B cell (primary cell): ENCODE measurements at regions not wholly inside any gene's neighbourhood (a gene's known extent, or its start where the extent isn't known, plus 50 kb on each side); places are given as distances from the start of the nearest gene placed in this dataset.

Experiments
- ATAC-seq: fragments of 200-7000 bp; cut with Tn5 transposase; one replicate; pipeline ENCODE4 v1.10.0; 2021; ENCODE audit warnings: low read depth, mild to moderate bottlenecking, moderate number of reproducible peaks, moderate library complexity
- CTCF ChIA-PET: fragments of 350-600 bp; sonication (Branson Sonifier 250); formaldehyde crosslinking; loops from one replicate; lab custom pipeline; 2021; ENCODE audit warnings: antibody characterized with exemption, inconsistent platforms; lab: Charles Lee
- POLR2A ChIA-PET: fragments of 350-600 bp; sonication (Branson Sonifier 250); formaldehyde crosslinking; loops from one replicate; lab custom pipeline; 2021; ENCODE audit warnings: antibody characterized with exemption; lab: Charles Lee
- DNase-seq: peaks from one replicate; pipeline ENCODE4 v3.0.0; 2013
- H2AFZ ChIP-seq: 2 replicates; pipeline ENCODE4 v1.6.1; 2012; ENCODE audit warnings: mild to moderate bottlenecking, low read depth, low read length; ENCODE audit not compliant: insufficient read depth, poor library complexity, severe bottlenecking
- H3K27ac ChIP-seq, 2 donors: 1 replicate in 1 of 2; 2 replicates in 1 of 2; pipeline ENCODE4 v1.5.1; 2012 to 2013; ENCODE audit warnings: low read length in 2 of 2, mild to moderate bottlenecking in 2 of 2, moderate library complexity in 1 of 2
- H3K27me3 ChIP-seq, 4 experiments: fragments of 200-600 bp in 1 of 4; sonication (generic) in 1 of 4; replicated peaks in 1 of 4; 1 replicate in 2 of 4; 2 replicates in 2 of 4; pipeline versions ENCODE4 v1.6.1 to v1.7.0; 2013 to 2016; ENCODE audit warnings: low read length in 3 of 4, mild to moderate bottlenecking in 2 of 4, mixed read lengths in 1 of 4, moderate library complexity in 1 of 4; ENCODE audit not compliant: insufficient read depth in 4 of 4, control insufficient read depth in 3 of 4; ENCODE audit errors: control extremely low read depth in 1 of 4
- H3K36me3 ChIP-seq, 2 experiments: replicated peaks in 1 of 2; 1 replicate in 1 of 2; 2 replicates in 1 of 2; pipeline versions ENCODE4 v1.6.1 to v1.7.1; 2013; ENCODE audit warnings: low read length in 1 of 2; ENCODE audit not compliant: insufficient read depth in 2 of 2, control insufficient read depth in 1 of 2; ENCODE audit errors: control extremely low read depth in 1 of 2, extremely low read depth in 1 of 2
- H3K4me1 ChIP-seq, 2 donors: fragments of 200-600 bp in 1 of 2; sonication (generic) in 1 of 2; 1 replicate in 1 of 2; 2 replicates in 1 of 2; pipeline versions ENCODE4 v1.5.1 to v1.6.1; 2013 to 2017; ENCODE audit warnings: low read length in 2 of 2; ENCODE audit not compliant: control insufficient read depth in 2 of 2, insufficient read depth in 2 of 2
- H3K4me2 ChIP-seq: replicated peaks from 2 replicates; pipeline ENCODE3; 2012; ENCODE audit warnings: mild to moderate bottlenecking, low read depth, low read length; ENCODE audit not compliant: poor library complexity, severe bottlenecking
- H3K4me3 ChIP-seq, 5 experiments: fragments of 200-600 bp in 1 of 5; sonication (generic) in 1 of 5; 1 replicate in 3 of 5; 2 replicates in 2 of 5; pipeline versions ENCODE4 v1.5.1 to v1.7.0; 2011 to 2016; ENCODE audit warnings: low read length in 4 of 5, mild to moderate bottlenecking in 4 of 5, low read depth in 2 of 5, control low read depth in 1 of 5, moderate library complexity in 1 of 5; ENCODE audit not compliant: insufficient read depth in 1 of 5; ENCODE audit errors: control extremely low read depth in 1 of 5, extremely low read depth in 1 of 5
- H3K79me2 ChIP-seq: fragments of 200-600 bp; sonication (generic); one replicate; pipeline ENCODE4 v1.6.0; 2016; ENCODE audit warnings: low read length; ENCODE audit not compliant: control insufficient read depth, insufficient read depth
- H3K9ac ChIP-seq: fragments of 200-600 bp; sonication (generic); 2 replicates; pipeline ENCODE4 v1.6.1; 2017; ENCODE audit warnings: mild to moderate bottlenecking, low read length, moderate library complexity
- H3K9me3 ChIP-seq, 3 donors: one replicate each; pipeline versions ENCODE4 v1.6.1 to v1.7.1; 2013; ENCODE audit warnings: low read length in 2 of 3; ENCODE audit not compliant: control insufficient read depth in 2 of 3, insufficient read depth in 1 of 3; ENCODE audit errors: control extremely low read depth in 1 of 3
- H4K20me1 ChIP-seq: 2 replicates; pipeline ENCODE4 v1.6.0; 2012; ENCODE audit warnings: mild to moderate bottlenecking, low read length; ENCODE audit not compliant: insufficient read depth, control insufficient read depth, poor library complexity, severe bottlenecking
- H3K27ac Mint-ChIP-seq: one replicate; pipeline ENCODE4 v1.8.0; 2021; ENCODE audit warnings: mixed read lengths
- H3K27me3 Mint-ChIP-seq: one replicate; pipeline ENCODE4 v1.8.0; 2021; ENCODE audit warnings: mixed read lengths
- H3K4me1 Mint-ChIP-seq: one replicate; pipeline ENCODE4 v1.8.0; 2021; ENCODE audit warnings: mixed read lengths
- H3K4me3 Mint-ChIP-seq: one replicate; pipeline ENCODE4 v1.8.0; 2021; ENCODE audit warnings: mixed read lengths
- H3K9me3 Mint-ChIP-seq: one replicate; pipeline ENCODE4 v1.8.0; 2022; ENCODE audit warnings: mixed read lengths; ENCODE audit not compliant: insufficient read depth
- CTCF ChIP-seq: fragments of 200-600 bp; IDR thresholded peaks from one replicate; pipeline ENCODE4 v1.8.0; 2022; ENCODE audit warnings: antibody characterized with exemption, mild to moderate bottlenecking
- EZH2 ChIP-seq: IDR thresholded peaks from 2 replicates; pipeline ENCODE4 v1.6.1; 2012; ENCODE audit warnings: borderline replicate concordance, low read depth, mild to moderate bottlenecking, moderate library complexity, low read length; ENCODE audit not compliant: insufficient read depth, poor library complexity, severe bottlenecking
- WGBS: methylation state at CpG from one replicate; pipeline ENCODE4 v1.1.5; 2013; ENCODE audit warnings: missing lambda C conversion rate; ENCODE audit not compliant: insufficient coverage; 5-methylcytosine and 5-hydroxymethylcytosine counted together
- intact Hi-C: fragments of 100-400 bp; cut with micrococcal nuclease; formaldehyde crosslinking; loops from one replicate; pipeline ENCODE4 v1.10.0; 2022

GRCh38 chr1:30225357-30225756 lies 498.0 kb downstream of the MATN1 start:
- H3K9ac ChIP-seq: no peak overlapping the region
- no peaks in the 10 kb centered on the region for H3K79me2 ChIP-seq
- H3K27me3 ChIP-seq: no peaks in the 10 kb centered on the region
- H3K4me1 ChIP-seq: no peaks in the 10 kb centered on the region
- H3K36me3 ChIP-seq: no peaks in the 10 kb centered on the region
- ChIA-PET CTCF (no interaction called here), POLR2A (no interaction called here)
- Mint-ChIP-seq H3K4me3 (no peak overlapping the region), H3K27ac (no peak overlapping the region), H3K4me1 (no peaks in the 10 kb centered on the region), H3K9me3 (no peaks in the 10 kb centered on the region), H3K27me3 (peaks cover 18% of the 10 kb centered on the region)
- intact Hi-C loops: no loop called here
- no peak overlapping the region for H3K4me2 ChIP-seq
- no peaks in the 10 kb centered on the region for H3K9me3 ChIP-seq
- no peak overlapping the region for H3K27ac ChIP-seq
- H4K20me1 ChIP-seq: no peaks in the 10 kb centered on the region
- no peak overlapping the region for H2AFZ ChIP-seq
- H3K4me3 ChIP-seq: no peak overlapping the region
- no peak for TF ChIP-seq EZH2
- no peak for TF ChIP-seq CTCF
- no peak for ATAC-seq
- DNase-seq: no peak
- 79% methylated on average over 7 of the region's 7 CpGs for WGBS

- CTCF ChIA-PET: no interaction called here
- Histone ChIP-seq H3K9me3 (peaks cover 0 to 1% (median 0%) of the 10 kb centered on the region in 3 donors), H3K79me2 (no peaks in the 10 kb centered on the region), H3K4me3 (no peak overlapping the region), H4K20me1 (no peaks in the 10 kb centered on the region), H3K27ac (no peak overlapping the region), H3K36me3 (no peaks in the 10 kb centered on the region), H3K9ac (no peak overlapping the region), H3K27me3 (no peaks in the 10 kb centered on the region), H3K4me2 (no peak overlapping the region), H2AFZ (no peak overlapping the region), H3K4me1 (no peaks in the 10 kb centered on the region)
- no peak for ATAC-seq
- H3K4me1 Mint-ChIP-seq: no peaks in the 10 kb centered on the region
- POLR2A ChIA-PET: no interaction called here
- intact Hi-C loops: no loop called here
- TF ChIP-seq CTCF: no peak
- no peak for TF ChIP-seq EZH2
- peaks cover 18% of the 10 kb centered on the region for H3K27me3 Mint-ChIP-seq
- no peak overlapping the region for H3K4me3 Mint-ChIP-seq
- no peak overlapping the region for H3K27ac Mint-ChIP-seq
- DNase-seq: no peak
- WGBS: 88% methylated on average over 4 of the region's 4 CpGs
- H3K9me3 Mint-ChIP-seq: no peaks in the 10 kb centered on the region
Observed at GRCh38 chr1:30219675-30220074, 503.7 kb downstream of the MATN1 start.
